Panc1 (cell line): ENCODE measurements at regions not wholly inside any gene's neighbourhood (a gene's known extent, or its start where the extent isn't known, plus 50 kb on each side); places are given as distances from the start of the nearest gene placed in this dataset.

Experiments
- POLR2AphosphoS5 ChIP-seq: IDR thresholded peaks from 2 replicates; pipeline ENCODE4 v1.6.1; 2012; ENCODE audit warnings: mild to moderate bottlenecking, low read depth, low read length, moderate library complexity
- SIN3A ChIP-seq: IDR thresholded peaks from 2 replicates; pipeline ENCODE4 v1.6.1; 2012; ENCODE audit warnings: low read depth, mild to moderate bottlenecking, low read length, moderate library complexity, borderline replicate concordance; ENCODE audit not compliant: insufficient read depth
- TF ChIP-seq, protein P1 (sequence below), 2 experiments: IDR thresholded peaks; 2 replicates each; pipeline ENCODE4 v1.6.1; 2011 to 2012; ENCODE audit warnings: low read depth in 2 of 2, control low read depth in 1 of 2, low read length in 1 of 2, mild to moderate bottlenecking in 1 of 2, moderate library complexity in 1 of 2; ENCODE audit not compliant: insufficient read depth in 1 of 2
- TF ChIP-seq, protein P2 (sequence below): fragments of 450-650 bp; IDR thresholded peaks from 2 replicates; pipeline ENCODE4 v1.5.1; 2017; ENCODE audit warnings: mild to moderate bottlenecking

DNA sequence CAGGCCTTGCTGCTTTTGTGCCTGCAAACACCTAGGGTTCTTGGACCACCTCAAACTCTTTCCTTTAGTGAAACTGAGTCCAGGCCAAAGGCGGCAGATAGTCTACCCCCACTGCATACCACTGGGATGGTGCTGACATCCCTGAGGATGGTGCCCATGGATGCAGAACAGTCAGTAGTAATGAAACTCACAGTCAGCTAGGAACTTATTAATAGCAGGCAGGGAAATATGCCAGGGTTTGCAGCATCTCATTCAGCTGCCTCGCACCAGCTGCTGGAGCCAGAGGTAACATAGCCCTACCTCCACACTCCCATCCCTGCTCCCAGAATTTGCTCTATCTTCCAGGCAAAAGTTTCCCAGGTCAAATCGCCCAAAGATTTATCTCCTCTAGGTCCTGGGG lies 189.1 kb downstream of the SREK1 start:
- TF ChIP-seq, protein P1, sequence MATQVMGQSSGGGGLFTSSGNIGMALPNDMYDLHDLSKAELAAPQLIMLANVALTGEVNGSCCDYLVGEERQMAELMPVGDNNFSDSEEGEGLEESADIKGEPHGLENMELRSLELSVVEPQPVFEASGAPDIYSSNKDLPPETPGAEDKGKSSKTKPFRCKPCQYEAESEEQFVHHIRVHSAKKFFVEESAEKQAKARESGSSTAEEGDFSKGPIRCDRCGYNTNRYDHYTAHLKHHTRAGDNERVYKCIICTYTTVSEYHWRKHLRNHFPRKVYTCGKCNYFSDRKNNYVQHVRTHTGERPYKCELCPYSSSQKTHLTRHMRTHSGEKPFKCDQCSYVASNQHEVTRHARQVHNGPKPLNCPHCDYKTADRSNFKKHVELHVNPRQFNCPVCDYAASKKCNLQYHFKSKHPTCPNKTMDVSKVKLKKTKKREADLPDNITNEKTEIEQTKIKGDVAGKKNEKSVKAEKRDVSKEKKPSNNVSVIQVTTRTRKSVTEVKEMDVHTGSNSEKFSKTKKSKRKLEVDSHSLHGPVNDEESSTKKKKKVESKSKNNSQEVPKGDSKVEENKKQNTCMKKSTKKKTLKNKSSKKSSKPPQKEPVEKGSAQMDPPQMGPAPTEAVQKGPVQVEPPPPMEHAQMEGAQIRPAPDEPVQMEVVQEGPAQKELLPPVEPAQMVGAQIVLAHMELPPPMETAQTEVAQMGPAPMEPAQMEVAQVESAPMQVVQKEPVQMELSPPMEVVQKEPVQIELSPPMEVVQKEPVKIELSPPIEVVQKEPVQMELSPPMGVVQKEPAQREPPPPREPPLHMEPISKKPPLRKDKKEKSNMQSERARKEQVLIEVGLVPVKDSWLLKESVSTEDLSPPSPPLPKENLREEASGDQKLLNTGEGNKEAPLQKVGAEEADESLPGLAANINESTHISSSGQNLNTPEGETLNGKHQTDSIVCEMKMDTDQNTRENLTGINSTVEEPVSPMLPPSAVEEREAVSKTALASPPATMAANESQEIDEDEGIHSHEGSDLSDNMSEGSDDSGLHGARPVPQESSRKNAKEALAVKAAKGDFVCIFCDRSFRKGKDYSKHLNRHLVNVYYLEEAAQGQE (IDR thresholded peaks at IDR 0.05; ENCODE audit: insufficient read depth in 1 of 2, low read depth in 2 of 2, low read length in 1 of 2), result no peak
- TF ChIP-seq, protein P2, sequence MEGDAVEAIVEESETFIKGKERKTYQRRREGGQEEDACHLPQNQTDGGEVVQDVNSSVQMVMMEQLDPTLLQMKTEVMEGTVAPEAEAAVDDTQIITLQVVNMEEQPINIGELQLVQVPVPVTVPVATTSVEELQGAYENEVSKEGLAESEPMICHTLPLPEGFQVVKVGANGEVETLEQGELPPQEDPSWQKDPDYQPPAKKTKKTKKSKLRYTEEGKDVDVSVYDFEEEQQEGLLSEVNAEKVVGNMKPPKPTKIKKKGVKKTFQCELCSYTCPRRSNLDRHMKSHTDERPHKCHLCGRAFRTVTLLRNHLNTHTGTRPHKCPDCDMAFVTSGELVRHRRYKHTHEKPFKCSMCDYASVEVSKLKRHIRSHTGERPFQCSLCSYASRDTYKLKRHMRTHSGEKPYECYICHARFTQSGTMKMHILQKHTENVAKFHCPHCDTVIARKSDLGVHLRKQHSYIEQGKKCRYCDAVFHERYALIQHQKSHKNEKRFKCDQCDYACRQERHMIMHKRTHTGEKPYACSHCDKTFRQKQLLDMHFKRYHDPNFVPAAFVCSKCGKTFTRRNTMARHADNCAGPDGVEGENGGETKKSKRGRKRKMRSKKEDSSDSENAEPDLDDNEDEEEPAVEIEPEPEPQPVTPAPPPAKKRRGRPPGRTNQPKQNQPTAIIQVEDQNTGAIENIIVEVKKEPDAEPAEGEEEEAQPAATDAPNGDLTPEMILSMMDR, result no peak
- TF ChIP-seq POLR2AphosphoS5 (no peak), SIN3A (no peak)
